CD4-positive, alpha-beta T cell treated with Interleukin-4 for 1 hour (primary cell): ENCODE measurements at regions not wholly inside any gene's neighbourhood (a gene's known extent, or its start where the extent isn't known, plus 50 kb on each side); places are given as distances from the start of the nearest gene placed in this dataset.
"Not testable (repeated sequence)": the region's sequence is repeated elsewhere in the genome, so short reads cannot be mapped to it uniquely, and the experiment has no call there.

Experiments used
- DNase-seq, 2 donors: peaks; one replicate each; pipeline ENCODE4 v3.0.0-alpha.2; 2020 to 2022

- DNase-seq: no peak
Measured at GRCh38 chr2:145010635-145011034, 490.7 kb upstream of the ZEB2 start.

DNA sequence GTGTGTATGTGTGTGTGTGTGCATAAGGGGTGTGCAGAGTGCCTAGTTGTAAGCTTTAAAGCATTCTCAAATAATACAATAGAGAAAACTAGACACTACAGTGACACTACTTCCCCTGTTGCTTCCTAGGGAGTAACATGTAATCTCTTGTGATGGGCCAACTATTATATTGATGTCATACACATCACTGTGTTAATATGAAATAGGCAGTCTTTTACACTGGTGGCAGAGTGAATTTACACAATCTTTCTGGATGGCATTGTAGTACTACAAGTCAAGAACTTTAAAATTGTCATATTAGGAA lies 488.0 kb upstream of the ZEB2 start:
- no peak for DNase-seq

DNA sequence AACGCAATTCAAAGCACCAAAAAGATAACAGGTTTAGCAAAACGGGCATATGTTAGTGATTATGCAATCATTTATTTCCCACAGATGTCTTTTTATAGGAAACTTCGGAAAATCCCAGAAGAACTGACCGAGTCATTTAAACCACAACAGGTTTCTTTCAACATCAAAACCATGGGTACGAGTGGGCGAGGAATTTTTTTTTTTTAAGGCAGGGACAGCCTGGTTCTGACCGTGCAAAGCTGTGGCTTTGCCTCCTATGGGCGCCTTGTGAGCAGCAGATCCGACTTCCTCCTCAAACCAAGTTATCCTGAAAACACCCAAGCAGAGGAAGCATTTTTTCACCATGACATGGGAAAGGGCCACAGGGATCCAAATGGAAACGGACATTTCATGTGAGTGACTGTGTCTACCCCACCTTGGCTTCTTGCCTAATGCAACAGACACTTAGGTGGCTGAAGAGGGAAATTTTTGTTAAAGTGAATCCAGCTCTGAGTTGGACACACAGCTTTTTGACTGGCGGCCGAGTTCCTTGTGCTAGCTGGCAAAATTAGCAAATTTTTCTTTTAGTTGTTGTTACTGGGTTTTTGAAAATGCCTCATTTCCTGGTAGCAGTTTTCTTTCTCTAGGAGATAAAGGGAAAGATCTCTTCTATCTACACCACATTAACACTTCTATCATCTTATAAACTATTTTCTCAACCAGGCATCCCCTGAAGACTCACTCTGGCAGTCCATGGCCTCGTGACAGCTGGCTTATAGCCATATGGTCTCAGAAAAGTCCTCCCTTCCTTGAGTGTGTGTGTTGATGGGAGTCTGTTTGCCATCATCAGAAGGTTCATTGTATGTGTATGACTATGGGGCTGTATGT lies 487.4 kb upstream of the ZEB2 start:
- DNase-seq: no peak

- DNase-seq: no peak
Measured at GRCh38 chr2:145002624-145003023, 482.7 kb upstream of the ZEB2 start.

- DNase-seq: no peak
Measured at GRCh38 chr2:145000376-145000775, 480.5 kb upstream of the ZEB2 start.

DNA sequence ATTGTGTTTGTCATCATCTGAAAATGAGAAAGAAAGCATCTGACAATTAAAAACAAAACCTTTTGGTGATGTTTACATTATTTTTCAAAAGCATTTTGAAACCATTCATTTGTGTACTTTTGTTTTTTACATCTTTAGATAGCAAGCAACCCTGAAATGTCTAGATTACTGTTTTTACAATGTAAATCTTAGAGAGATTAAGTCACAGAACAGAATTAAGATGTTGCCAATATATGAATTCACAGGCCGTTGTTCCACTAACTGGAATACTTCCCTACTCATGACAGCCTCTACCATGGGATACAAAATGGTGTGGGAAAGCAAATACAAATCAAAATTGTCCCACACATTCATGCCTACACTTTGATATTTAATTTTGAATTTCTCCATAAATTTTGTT lies 480.0 kb upstream of the ZEB2 start:
- no peak for DNase-seq

DNA sequence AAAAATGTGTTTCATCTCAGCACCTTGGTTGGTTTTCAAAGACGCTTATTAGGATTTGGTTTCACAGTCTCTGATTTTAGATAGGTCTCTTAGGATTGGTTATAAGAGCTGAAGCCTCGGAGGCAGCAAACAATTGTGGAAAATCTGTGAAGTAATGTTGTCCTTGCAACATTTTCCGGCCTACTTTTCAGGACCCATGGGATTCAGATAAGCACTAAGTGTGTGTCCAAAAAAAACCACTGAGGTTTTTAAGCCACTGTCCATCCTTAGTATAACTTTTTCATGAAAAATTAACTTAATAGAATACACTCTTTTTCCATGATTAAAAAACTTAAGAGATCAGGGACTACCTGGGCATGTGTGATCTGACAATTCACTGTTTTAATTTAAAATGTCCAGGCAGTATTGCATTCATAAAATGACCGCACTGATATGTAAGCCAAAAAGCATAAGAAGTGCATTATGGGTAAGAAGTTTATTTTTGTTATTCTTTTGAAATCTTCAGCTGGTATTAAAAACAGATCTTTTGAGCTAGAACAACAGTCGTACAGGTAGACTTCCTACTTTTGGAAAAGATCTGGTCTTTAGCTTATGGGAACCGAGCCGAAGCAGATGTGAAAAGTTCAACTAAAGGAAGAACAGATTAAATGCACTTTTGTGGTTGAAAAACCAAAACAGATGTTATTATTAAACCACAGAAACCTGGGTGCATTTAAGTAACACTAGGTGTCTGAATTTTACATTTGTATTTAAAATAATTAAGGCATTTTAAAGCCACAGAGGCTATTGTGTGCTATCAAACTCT lies 479.4 kb upstream of the ZEB2 start:
- no peak for DNase-seq

- no peak for DNase-seq
Measured at GRCh38 chr2:144998435-144998834, 478.5 kb upstream of the ZEB2 start.

- no peak for DNase-seq
Measured at GRCh38 chr2:144996225-144996795, 476.4 kb upstream of the ZEB2 start.

GRCh38 chr2:144995482-144995881 lies 475.6 kb upstream of the ZEB2 start:
- no peak for DNase-seq

- no peak for DNase-seq
Measured at GRCh38 chr2:144990661-144991060, 470.7 kb upstream of the ZEB2 start.

DNA sequence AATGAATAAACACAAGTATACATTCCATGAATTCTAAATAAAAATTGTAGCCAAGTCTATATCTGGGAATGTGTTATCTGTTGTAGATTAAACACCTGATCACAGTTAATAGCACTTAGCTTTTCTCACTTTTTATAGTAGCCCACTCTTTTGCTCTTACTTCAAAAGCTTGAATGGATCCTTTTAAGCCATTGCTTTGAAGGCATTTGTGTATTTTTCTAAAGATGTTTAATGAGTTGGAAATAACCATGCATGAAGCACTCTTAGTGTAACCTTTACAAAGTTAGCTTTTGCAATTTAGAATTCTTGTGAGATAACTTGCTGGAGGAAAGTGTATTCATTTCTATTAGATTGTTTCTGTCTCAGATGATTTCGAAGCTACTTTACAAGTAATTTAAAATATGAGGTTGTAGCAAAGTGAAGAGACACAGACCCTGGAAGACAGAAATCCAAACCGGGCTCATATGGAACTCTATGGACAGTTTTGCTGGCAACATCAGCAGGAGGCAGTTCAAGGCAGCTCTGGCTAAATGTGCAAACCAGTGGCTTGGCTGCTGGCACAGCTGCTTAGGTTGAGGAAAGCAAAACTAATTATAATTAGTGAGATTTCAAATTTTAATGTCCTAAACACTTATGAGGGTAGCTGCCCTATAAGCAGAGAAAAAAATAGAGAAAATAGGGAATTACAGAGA lies 469.8 kb upstream of the ZEB2 start:
- DNase-seq: no peak

GRCh38 chr2:144988591-144988990 lies 468.7 kb upstream of the ZEB2 start:
- DNase-seq: no peak

DNA sequence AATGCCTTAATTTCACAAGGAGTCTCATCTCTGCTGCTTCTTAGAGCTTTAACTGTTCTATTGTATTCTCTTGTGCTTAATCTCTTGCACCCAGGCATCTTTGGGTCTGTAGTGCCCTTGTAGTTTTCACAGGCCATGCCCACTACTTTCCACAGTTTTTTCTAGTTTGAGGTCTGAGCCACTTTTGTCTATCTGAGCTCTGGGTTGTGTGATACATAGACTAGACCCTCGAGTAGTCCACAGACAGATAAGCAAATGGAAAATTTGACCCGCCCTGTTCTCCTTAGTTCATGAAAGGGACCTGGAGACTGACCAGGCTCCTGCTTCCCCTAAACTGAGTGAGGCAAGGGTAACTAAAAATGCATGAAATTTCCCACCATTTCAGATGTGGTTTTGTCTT lies 466.8 kb upstream of the ZEB2 start:
- no peak for DNase-seq

- no peak for DNase-seq
Measured at GRCh38 chr2:144984038-144984437, 464.1 kb upstream of the ZEB2 start.

GRCh38 chr2:144983107-144983506 lies 463.2 kb upstream of the ZEB2 start:
- no peak for DNase-seq

- no peak for DNase-seq
Measured at GRCh38 chr2:144982481-144982880, 462.6 kb upstream of the ZEB2 start.

GRCh38 chr2:144975881-144976280 lies 456.0 kb upstream of the ZEB2 start:
- no peak for DNase-seq

DNA sequence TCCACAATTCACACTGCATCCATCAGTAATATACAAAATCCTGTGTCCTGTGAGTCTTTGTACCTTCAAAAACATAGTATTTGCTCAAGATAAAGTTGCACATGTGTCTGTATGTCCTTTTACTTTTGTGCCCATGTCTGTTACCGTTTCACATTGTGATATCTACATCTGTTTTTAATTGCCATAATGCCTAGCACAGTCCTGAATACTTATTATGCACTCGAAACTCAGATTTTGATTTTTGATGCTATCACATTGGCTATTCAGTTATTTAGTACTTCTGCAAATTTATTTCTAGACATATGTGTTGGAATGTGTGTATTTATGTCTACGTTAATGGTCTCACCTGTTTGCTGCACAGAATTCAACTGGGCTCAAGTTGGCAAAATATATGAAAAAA lies 452.8 kb upstream of the ZEB2 start:
- no peak for DNase-seq

DNA sequence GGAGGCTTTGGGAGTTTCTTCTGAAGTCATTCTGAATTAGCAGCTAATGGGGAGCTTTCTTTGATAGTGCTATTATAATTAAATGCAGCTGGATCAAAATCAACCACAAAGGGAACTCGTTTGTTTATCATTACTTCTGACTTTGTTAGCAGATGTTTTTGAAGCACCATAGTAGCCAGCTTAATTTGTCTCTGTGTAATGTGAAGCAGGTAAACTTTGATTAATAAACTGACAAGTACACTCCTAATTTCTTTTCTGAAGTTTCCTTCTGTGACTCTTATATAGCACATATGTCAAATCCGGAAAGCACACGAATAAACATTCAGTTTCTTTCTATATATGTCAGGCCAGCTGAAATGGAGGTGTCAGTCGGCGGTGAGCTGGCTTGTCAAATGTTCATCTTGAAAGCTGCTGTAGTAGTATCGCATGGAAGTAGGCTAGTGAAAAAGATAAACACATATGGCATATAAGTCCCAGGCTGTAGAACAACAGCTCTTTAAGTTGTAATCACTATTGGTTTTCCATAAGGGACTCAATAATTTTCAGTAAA lies 451.9 kb upstream of the ZEB2 start:
- DNase-seq: no peak

GRCh38 chr2:144970410-144970809 lies 450.5 kb upstream of the ZEB2 start:
- not testable (repeated sequence) for DNase-seq

- not testable (repeated sequence) for DNase-seq
Measured at GRCh38 chr2:144969564-144969963, 449.6 kb upstream of the ZEB2 start.

- DNase-seq: no peak
Measured at GRCh38 chr2:144967961-144968360, 448.0 kb upstream of the ZEB2 start.
